Left kidney (tissue), 1 donor: ENCODE measurements at regions not wholly inside any gene's neighbourhood (a gene's known extent, or its start where the extent isn't known, plus 50 kb on each side); places are given as distances from the start of the nearest gene placed in this dataset.
"Not testable (repeated sequence)": the region's sequence is repeated elsewhere in the genome, so short reads cannot be mapped to it uniquely, and the experiment has no call there.

Source experiments
- DNase-seq: peaks from one replicate; pipeline ENCODE4 v3.0.0-alpha.2; 2013

GRCh38 chr9:135295551-135296300 is 183.9 kb upstream of the PPP1R26 start:
- no peak for DNase-seq

- DNase-seq, result no peak
Measured at GRCh38 chr9:135296735-135297455, 182.7 kb upstream of the PPP1R26 start.

GRCh38 chr9:135297456-135298075 is 182.0 kb upstream of the PPP1R26 start:
- no peak for DNase-seq

- DNase-seq, result no peak
Measured at GRCh38 chr9:135299239-135299590, 180.4 kb upstream of the PPP1R26 start.

- DNase-seq, result no peak
Measured at GRCh38 chr9:135299651-135300345, 179.8 kb upstream of the PPP1R26 start.

- DNase-seq, result no peak
Measured at GRCh38 chr9:135300346-135301141, 179.0 kb upstream of the PPP1R26 start.

- DNase-seq, result no peak
Measured at GRCh38 chr9:135301271-135302263, 178.0 kb upstream of the PPP1R26 start.

- no peak for DNase-seq
Measured at GRCh38 chr9:135302329-135303279, 177.0 kb upstream of the PPP1R26 start.

- no peak for DNase-seq
Measured at GRCh38 chr9:135303280-135303647, 176.3 kb upstream of the PPP1R26 start.

- DNase-seq, result no peak
Measured at GRCh38 chr9:135303865-135304499, 175.6 kb upstream of the PPP1R26 start.

- no peak for DNase-seq
Measured at GRCh38 chr9:135304886-135305285, 174.7 kb upstream of the PPP1R26 start.

GRCh38 chr9:135305546-135306180 is 173.9 kb upstream of the PPP1R26 start:
- no peak for DNase-seq

- no peak for DNase-seq
Measured at GRCh38 chr9:135306699-135307098, 172.9 kb upstream of the PPP1R26 start.

- DNase-seq, result no peak
Measured at GRCh38 chr9:135307300-135307699, 172.3 kb upstream of the PPP1R26 start.

GRCh38 chr9:135307919-135308318 is 171.7 kb upstream of the PPP1R26 start:
- DNase-seq, result not testable (repeated sequence)

GRCh38 chr9:135308821-135309762 is 170.5 kb upstream of the PPP1R26 start:
- no peak for DNase-seq

- no peak for DNase-seq
Measured at GRCh38 chr9:135309763-135310125, 169.8 kb upstream of the PPP1R26 start.
